OCI-LY1 (cell line): ENCODE measurements at regions not wholly inside any gene's neighbourhood (a gene's known extent, or its start where the extent isn't known, plus 50 kb on each side); places are given as distances from the start of the nearest gene placed in this dataset.

Source experiments
- H2AFZ ChIP-seq: fragments of 200-600 bp; sonication (generic), shearing (Covaris generic); 2 replicates; pipeline ENCODE4 v1.6.0; 2014; ENCODE audit warnings: antibody characterized with exemption, mild to moderate bottlenecking, low read length
- H3F3A ChIP-seq: fragments of 200-600 bp; sonication (generic), shearing (Covaris generic); 2 replicates; pipeline ENCODE4 v1.6.0; 2014; ENCODE audit warnings: mild to moderate bottlenecking, antibody characterized with exemption, low read length, moderate library complexity; ENCODE audit not compliant: insufficient read depth
- H3K27ac ChIP-seq: fragments of 200-600 bp; sonication (generic); 2 replicates; pipeline ENCODE4 v1.5.1; 2014; ENCODE audit warnings: low read length, mixed run types, mild to moderate bottlenecking, low read depth; ENCODE audit not compliant: poor library complexity, severe bottlenecking
- H3K27me3 ChIP-seq: fragments of 200-600 bp; sonication (generic); 2 replicates; pipeline ENCODE4 v1.6.0; 2014; ENCODE audit warnings: antibody characterized with exemption, mild to moderate bottlenecking, low read length, moderate library complexity; ENCODE audit not compliant: insufficient read depth
- H3K36me3 ChIP-seq: fragments of 200-600 bp; sonication (generic); 2 replicates; pipeline ENCODE4 v1.6.1; 2014; ENCODE audit warnings: mild to moderate bottlenecking, antibody characterized with exemption, low read length, moderate library complexity, mixed read lengths; ENCODE audit not compliant: insufficient read depth
- H3K4me1 ChIP-seq: fragments of 200-600 bp; sonication (generic); 2 replicates; pipeline ENCODE4 v1.5.1; 2014; ENCODE audit warnings: mild to moderate bottlenecking, low read length, moderate library complexity; ENCODE audit not compliant: insufficient read depth, severe bottlenecking
- H3K4me2 ChIP-seq: fragments of 200-600 bp; sonication (generic), shearing (Covaris generic); 2 replicates; pipeline ENCODE4 v1.6.1; 2014; ENCODE audit warnings: low read length
- H3K4me3 ChIP-seq: fragments of 200-600 bp; sonication (generic); 2 replicates; pipeline ENCODE4 v1.5.1; 2014; ENCODE audit warnings: low read length, low read depth, mild to moderate bottlenecking, mixed read lengths; ENCODE audit not compliant: poor library complexity, severe bottlenecking
- H3K79me2 ChIP-seq: fragments of 200-600 bp; shearing (Covaris generic); 2 replicates; pipeline ENCODE4 v1.6.1; 2016; ENCODE audit warnings: mixed run types, low read length, mixed read lengths; ENCODE audit not compliant: insufficient read depth
- H3K9ac ChIP-seq: fragments of 200-600 bp; sonication (generic), shearing (Covaris generic); 2 replicates; pipeline ENCODE4 v1.6.1; 2014; ENCODE audit warnings: mild to moderate bottlenecking, low read length, mixed read lengths
- H3K9me2 ChIP-seq: fragments of 200-600 bp; sonication (generic), shearing (Covaris generic); 2 replicates; pipeline ENCODE4 v1.6.1; 2014; ENCODE audit warnings: low read depth, mild to moderate bottlenecking, low read length, mixed read lengths
- H3K9me3 ChIP-seq: fragments of 200-600 bp; shearing (Covaris generic); 2 replicates; pipeline ENCODE4 v1.6.1; 2014; ENCODE audit warnings: low read length, mixed read lengths
- H4K20me1 ChIP-seq: fragments of 200-600 bp; sonication (generic), shearing (Covaris generic); 2 replicates; pipeline ENCODE4 v1.6.0; 2016; ENCODE audit warnings: mild to moderate bottlenecking, low read length; ENCODE audit not compliant: insufficient read depth
- EZH2 ChIP-seq: fragments of 200-600 bp; sonication (generic), shearing (Covaris generic); IDR thresholded peaks from 2 replicates; pipeline ENCODE4 v1.8.0; 2017; ENCODE audit warnings: borderline replicate concordance, mixed run types, mild to moderate bottlenecking, antibody characterized with exemption, low read length, moderate library complexity, mixed read lengths
- TF ChIP-seq, protein P1 (sequence below): fragments of 200-600 bp; sonication (generic), shearing (Covaris generic); IDR thresholded peaks from 2 replicates; pipeline ENCODE4 v1.5.1; 2017; ENCODE audit warnings: mild to moderate bottlenecking, antibody characterized with exemption, low read length, moderate library complexity, mixed read lengths

DNA sequence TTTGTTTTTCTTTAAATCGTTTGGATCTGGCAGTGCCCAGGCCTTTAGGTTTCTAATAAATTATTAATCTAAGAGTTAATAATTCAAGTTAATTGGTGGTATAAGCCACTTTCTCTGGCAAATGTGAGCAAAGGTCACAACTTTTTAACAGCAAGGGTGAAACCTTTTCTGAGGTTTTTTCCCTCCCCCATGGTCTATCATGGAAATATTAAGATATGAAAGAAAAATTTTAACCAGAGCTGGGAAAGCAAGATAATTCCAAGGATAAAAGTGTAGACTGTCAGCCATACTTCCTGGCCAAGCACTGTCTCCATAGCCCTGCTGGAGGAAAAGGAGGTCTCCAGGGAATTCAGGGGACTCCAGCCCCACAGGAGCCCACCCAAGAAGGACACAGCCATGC is 341.2 kb downstream of the SETD4 start:
- H3K4me3 ChIP-seq = no peak overlapping the region
- no peaks in the 10 kb centered on the region for H4K20me1 ChIP-seq
- TF ChIP-seq EZH2 = no peak
- no peaks in the 10 kb centered on the region for H3F3A ChIP-seq
- no peak overlapping the region for H3K27ac ChIP-seq
- H3K27me3 ChIP-seq = no peaks in the 10 kb centered on the region
- no peak overlapping the region for H3K4me2 ChIP-seq
- H3K9ac ChIP-seq = no peak overlapping the region
- no peak overlapping the region for H2AFZ ChIP-seq
- no peaks in the 10 kb centered on the region for H3K79me2 ChIP-seq
- no peaks in the 10 kb centered on the region for H3K9me3 ChIP-seq
- H3K36me3 ChIP-seq = no peaks in the 10 kb centered on the region
- H3K9me2 ChIP-seq = no peaks in the 10 kb centered on the region
- no peaks in the 10 kb centered on the region for H3K4me1 ChIP-seq

DNA sequence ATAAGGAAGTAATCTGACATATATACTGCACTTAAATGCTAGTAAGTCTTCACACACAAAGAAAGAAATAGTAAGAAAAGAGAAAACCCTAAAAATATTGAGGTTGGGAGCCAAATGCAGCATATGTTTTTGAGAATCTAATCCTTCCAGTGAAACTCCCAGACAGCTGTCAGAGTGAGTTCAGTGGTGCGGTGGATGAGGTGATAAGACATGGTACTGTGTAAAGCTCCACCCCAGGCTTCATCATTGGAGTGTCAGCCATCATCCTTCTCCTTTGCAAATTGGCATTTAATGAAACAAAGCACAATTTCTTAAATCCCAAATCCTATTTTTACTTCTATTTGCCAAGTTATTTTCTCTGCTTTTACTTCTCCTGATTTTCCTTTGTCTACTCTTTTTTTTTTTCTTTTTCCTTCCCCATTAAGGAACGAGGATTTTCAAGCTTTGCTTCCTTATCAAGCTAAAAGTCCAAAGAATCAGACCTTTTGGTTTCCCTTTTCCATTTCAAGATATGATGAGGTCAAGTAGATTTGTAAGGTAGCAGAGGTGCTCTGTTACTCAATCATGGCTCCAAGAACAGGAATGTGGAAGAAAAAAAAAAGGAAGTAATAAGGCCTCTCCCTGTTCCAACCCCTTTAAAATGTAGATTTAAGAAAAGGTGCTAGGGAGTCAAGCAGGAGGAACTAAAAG is 343.3 kb downstream of the SETD4 start:
- Histone ChIP-seq H3K36me3 (no peaks in the 10 kb centered on the region), H3F3A (no peaks in the 10 kb centered on the region), H3K27ac (no peak overlapping the region), H3K27me3 (no peaks in the 10 kb centered on the region), H3K4me2 (no peak overlapping the region), H3K9ac (no peak overlapping the region), H3K4me1 (no peaks in the 10 kb centered on the region), H3K9me3 (no peaks in the 10 kb centered on the region), H3K9me2 (no peaks in the 10 kb centered on the region), H4K20me1 (no peaks in the 10 kb centered on the region), H2AFZ (no peak overlapping the region), H3K4me3 (no peak overlapping the region), H3K79me2 (no peaks in the 10 kb centered on the region)
- no peak for TF ChIP-seq EZH2
- TF ChIP-seq, protein P1, sequence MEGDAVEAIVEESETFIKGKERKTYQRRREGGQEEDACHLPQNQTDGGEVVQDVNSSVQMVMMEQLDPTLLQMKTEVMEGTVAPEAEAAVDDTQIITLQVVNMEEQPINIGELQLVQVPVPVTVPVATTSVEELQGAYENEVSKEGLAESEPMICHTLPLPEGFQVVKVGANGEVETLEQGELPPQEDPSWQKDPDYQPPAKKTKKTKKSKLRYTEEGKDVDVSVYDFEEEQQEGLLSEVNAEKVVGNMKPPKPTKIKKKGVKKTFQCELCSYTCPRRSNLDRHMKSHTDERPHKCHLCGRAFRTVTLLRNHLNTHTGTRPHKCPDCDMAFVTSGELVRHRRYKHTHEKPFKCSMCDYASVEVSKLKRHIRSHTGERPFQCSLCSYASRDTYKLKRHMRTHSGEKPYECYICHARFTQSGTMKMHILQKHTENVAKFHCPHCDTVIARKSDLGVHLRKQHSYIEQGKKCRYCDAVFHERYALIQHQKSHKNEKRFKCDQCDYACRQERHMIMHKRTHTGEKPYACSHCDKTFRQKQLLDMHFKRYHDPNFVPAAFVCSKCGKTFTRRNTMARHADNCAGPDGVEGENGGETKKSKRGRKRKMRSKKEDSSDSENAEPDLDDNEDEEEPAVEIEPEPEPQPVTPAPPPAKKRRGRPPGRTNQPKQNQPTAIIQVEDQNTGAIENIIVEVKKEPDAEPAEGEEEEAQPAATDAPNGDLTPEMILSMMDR = no peak

DNA sequence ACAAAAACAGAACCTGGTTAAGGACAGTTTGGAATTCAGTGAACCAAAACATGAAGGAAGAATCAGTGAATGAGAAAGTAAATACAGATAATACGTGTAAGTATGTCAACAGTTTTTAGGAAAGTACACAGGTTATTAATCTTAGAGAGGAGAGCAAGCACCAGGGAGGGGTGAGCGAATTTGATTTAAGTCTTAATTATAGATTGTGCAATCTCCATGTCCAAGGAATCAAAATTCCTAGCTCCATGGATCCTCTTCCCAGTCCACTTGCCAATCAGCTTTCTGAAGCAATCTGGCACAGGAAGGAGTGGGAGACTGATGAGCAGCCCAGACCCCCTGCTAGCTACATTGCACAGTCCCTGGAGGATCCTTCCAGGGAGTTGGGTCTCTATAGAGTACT is 346.4 kb downstream of the SETD4 start:
- Histone ChIP-seq H3K9ac (no peak overlapping the region), H3F3A (no peaks in the 10 kb centered on the region), H3K36me3 (no peaks in the 10 kb centered on the region), H3K4me2 (no peak overlapping the region), H3K4me1 (no peaks in the 10 kb centered on the region), H3K4me3 (no peak overlapping the region), H3K27ac (no peak overlapping the region), H3K27me3 (no peaks in the 10 kb centered on the region), H4K20me1 (no peaks in the 10 kb centered on the region), H3K9me2 (no peaks in the 10 kb centered on the region), H3K9me3 (no peaks in the 10 kb centered on the region), H2AFZ (no peak overlapping the region), H3K79me2 (no peaks in the 10 kb centered on the region)
- no peak for TF ChIP-seq EZH2
- TF ChIP-seq, protein P1 = no peak

DNA sequence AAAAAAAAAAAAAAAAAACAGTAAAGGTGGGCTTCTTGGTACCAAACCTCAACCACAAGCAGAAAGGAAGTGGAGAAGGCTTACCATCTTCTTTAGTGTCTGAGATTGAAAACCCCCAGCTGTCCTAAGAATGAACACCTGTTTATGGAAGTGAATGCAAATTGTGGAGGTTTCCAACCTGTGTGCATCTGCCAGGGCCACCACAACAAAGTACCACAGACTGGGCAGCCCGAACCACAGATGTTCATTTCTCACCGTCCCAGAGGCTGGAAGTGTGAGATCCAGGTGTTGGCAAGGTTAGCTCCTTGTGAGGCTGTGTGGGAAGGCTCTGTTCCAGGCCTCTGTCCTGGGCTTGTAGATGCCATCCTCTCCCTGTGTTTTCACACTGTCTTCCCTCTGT is 348.7 kb downstream of the SETD4 start:
- H3F3A ChIP-seq = no peaks in the 10 kb centered on the region
- H3K79me2 ChIP-seq = no peaks in the 10 kb centered on the region
- no peak overlapping the region for H3K4me3 ChIP-seq
- H3K27me3 ChIP-seq = no peaks in the 10 kb centered on the region
- TF ChIP-seq, protein P1 = no peak
- no peak for TF ChIP-seq EZH2
- no peaks in the 10 kb centered on the region for H3K9me3 ChIP-seq
- H3K4me2 ChIP-seq = no peak overlapping the region
- no peak overlapping the region for H2AFZ ChIP-seq
- no peak overlapping the region for H3K27ac ChIP-seq
- no peaks in the 10 kb centered on the region for H4K20me1 ChIP-seq
- H3K9me2 ChIP-seq = no peaks in the 10 kb centered on the region
- H3K36me3 ChIP-seq = no peaks in the 10 kb centered on the region
- H3K4me1 ChIP-seq = no peaks in the 10 kb centered on the region
- no peak overlapping the region for H3K9ac ChIP-seq
